ENCODE measurements at regions not wholly inside any gene's neighbourhood (a gene's known extent, or its start where the extent isn't known, plus 50 kb on each side); places are given as distances from the start of the nearest gene placed in this dataset.
"Not testable (repeated sequence)": the region's sequence is repeated elsewhere in the genome, so short reads cannot be mapped to it uniquely, and the experiment has no call there.

DNA sequence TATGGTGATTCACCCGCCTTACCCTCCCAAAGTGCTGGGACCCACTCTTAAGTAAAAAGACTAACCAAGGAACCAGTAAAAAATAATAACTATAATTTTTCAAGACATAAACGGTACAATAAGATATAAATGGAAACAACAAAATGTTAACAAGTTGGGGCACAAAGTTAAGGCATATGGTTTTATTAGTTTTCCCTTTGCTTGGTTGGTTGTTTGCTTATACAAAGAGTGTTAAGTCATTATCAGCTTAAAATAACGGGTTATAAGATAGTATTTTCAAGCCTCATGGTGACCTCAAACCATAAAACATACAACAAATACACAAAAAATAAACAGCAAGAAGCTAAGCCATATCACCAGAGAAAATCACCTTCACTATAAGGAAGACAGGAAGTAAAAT, 406.1 kb downstream of the SEC23A start:
- no peak overlapping the region for H3K4me3 ChIP-seq (ENCODE audit: low read depth in 1 of 2, low read length in 1 of 2)
- H3K4me1 ChIP-seq (ENCODE audit: control insufficient read depth in 1 of 2, insufficient read depth in 1 of 2, low read depth in 1 of 2, low read length in 1 of 2), result no peaks in the 10 kb centered on the region
- TF ChIP-seq, protein P1, sequence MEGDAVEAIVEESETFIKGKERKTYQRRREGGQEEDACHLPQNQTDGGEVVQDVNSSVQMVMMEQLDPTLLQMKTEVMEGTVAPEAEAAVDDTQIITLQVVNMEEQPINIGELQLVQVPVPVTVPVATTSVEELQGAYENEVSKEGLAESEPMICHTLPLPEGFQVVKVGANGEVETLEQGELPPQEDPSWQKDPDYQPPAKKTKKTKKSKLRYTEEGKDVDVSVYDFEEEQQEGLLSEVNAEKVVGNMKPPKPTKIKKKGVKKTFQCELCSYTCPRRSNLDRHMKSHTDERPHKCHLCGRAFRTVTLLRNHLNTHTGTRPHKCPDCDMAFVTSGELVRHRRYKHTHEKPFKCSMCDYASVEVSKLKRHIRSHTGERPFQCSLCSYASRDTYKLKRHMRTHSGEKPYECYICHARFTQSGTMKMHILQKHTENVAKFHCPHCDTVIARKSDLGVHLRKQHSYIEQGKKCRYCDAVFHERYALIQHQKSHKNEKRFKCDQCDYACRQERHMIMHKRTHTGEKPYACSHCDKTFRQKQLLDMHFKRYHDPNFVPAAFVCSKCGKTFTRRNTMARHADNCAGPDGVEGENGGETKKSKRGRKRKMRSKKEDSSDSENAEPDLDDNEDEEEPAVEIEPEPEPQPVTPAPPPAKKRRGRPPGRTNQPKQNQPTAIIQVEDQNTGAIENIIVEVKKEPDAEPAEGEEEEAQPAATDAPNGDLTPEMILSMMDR (IDR thresholded peaks at IDR 0.05), result no peak
- no peaks in the 10 kb centered on the region for H3K27me3 ChIP-seq
- H3K27ac ChIP-seq, result no peak overlapping the region
- H3K36me3 ChIP-seq, result no peaks in the 10 kb centered on the region
- no peaks in the 10 kb centered on the region for H3K9me3 ChIP-seq

DNA sequence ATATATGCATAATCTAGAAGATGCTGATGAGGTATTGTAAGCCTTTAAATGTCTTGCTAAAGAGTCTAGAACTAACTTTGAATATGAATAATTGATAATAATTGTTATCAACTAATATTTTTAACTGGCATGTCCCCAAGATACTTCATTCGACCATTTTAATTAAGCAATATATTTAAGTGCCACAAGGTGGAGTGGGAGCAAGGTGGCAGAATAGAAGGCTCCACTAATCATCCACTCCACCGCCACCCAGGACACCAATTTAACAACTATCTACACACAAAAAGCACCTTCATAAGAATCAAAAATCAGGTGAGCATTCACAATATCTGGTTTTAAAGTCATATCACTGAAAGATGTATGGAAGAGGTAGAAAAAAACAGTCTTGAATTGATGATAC, 409.6 kb downstream of the SEC23A start:
- H3K9me3 ChIP-seq, result no peaks in the 10 kb centered on the region
- TF ChIP-seq, protein P1 (IDR thresholded peaks at IDR 0.05), result no peak
- H3K36me3 ChIP-seq, result no peaks in the 10 kb centered on the region
- H3K4me1 ChIP-seq (ENCODE audit: control insufficient read depth in 1 of 2, insufficient read depth in 1 of 2, low read depth in 1 of 2, low read length in 1 of 2), result no peaks in the 10 kb centered on the region
- no peak overlapping the region for H3K27ac ChIP-seq
- peaks cover 12% of the 10 kb centered on the region for H3K27me3 ChIP-seq
- H3K4me3 ChIP-seq (ENCODE audit: low read depth in 1 of 2, low read length in 1 of 2), result no peak overlapping the region

DNA sequence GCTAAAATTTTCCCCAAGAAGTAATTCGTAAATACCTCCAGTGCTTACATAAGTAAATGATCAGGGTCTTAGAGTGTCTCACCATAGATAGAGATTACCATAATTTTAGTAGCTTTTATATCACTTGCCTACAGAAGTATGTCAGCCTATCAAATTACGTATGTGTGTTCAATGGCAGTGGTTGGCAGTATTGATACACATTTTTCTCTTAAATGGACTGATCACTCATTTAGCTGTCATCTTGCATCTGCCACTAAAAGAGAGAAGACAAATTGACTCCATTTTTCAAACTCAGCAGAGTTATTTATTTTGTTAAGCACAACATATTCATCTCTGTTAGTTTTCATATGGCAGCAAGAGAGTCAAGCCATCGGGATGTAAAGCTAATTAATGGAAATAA, 413.1 kb upstream of the CLEC14A start:
- H3K4me1 ChIP-seq (ENCODE audit: control insufficient read depth in 1 of 2, insufficient read depth in 1 of 2, low read depth in 1 of 2, low read length in 1 of 2), result no peaks in the 10 kb centered on the region
- H3K27ac ChIP-seq, result no peak overlapping the region
- no peak overlapping the region for H3K4me3 ChIP-seq (ENCODE audit: low read depth in 1 of 2, low read length in 1 of 2)
- TF ChIP-seq, protein P1 (IDR thresholded peaks at IDR 0.05), result no peak
- H3K36me3 ChIP-seq, result no peaks in the 10 kb centered on the region
- no peaks in the 10 kb centered on the region for H3K9me3 ChIP-seq
- H3K27me3 ChIP-seq, result no peaks in the 10 kb centered on the region

DNA sequence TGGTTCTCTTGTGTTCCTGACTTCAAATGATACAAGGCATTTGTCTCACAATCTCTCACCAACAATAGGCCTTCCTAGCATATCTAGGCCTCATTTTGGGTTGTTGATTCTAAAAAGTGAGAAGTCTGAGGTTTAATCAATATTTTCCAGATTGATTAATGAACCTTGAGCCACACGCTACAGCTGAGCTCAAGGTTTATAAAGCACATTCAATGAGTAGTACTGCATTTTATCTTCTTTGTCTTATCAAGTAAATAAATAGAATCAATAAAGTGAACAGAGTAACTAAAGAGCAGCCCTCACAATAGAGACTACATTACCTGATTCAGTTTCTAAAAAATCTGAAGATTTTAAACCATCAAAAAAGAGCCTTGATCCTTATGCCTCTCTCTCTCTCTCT, 407.5 kb upstream of the CLEC14A start:
- H3K4me3 ChIP-seq (ENCODE audit: low read depth in 1 of 2, low read length in 1 of 2), result no peak overlapping the region

DNA sequence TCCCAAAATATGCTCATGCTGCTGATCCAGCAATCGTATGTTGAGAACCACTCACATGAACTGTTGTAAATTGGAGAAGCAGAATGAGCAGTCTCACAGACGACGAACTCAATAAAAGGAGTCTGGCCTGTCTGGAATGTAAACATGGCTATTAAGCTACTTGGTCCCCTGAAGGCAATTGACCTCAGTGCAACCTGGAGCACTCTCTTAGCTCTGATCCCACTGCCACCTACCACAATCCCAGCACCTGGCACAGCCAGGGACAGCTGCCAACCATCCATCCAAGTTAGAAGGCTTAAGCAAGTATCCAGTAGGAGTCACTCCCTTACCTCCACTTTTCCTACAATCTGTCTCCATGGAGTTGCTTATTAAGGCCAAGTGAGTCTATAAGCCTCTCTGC, 406.9 kb upstream of the CLEC14A start:
- Histone ChIP-seq H3K27me3 (no peaks in the 10 kb centered on the region), H3K4me3 (ENCODE audit: low read depth in 1 of 2, low read length in 1 of 2) (no peak overlapping the region), H3K36me3 (no peaks in the 10 kb centered on the region), H3K27ac (no peak overlapping the region), H3K4me1 (ENCODE audit: control insufficient read depth in 1 of 2, insufficient read depth in 1 of 2, low read depth in 1 of 2, low read length in 1 of 2) (no peaks in the 10 kb centered on the region), H3K9me3 (no peaks in the 10 kb centered on the region)
- TF ChIP-seq, protein P1 (IDR thresholded peaks at IDR 0.05), result no peak

More for the DNA sequence above, 407.5 kb upstream of the CLEC14A start:
- TF ChIP-seq, protein P1 (IDR thresholded peaks at IDR 0.05), result no peak
- Histone ChIP-seq H3K36me3 (no peaks in the 10 kb centered on the region), H3K4me1 (ENCODE audit: control insufficient read depth in 1 of 2, insufficient read depth in 1 of 2, low read depth in 1 of 2, low read length in 1 of 2) (no peaks in the 10 kb centered on the region), H3K27me3 (no peaks in the 10 kb centered on the region), H3K9me3 (no peaks in the 10 kb centered on the region), H3K27ac (no peak overlapping the region)

DNA sequence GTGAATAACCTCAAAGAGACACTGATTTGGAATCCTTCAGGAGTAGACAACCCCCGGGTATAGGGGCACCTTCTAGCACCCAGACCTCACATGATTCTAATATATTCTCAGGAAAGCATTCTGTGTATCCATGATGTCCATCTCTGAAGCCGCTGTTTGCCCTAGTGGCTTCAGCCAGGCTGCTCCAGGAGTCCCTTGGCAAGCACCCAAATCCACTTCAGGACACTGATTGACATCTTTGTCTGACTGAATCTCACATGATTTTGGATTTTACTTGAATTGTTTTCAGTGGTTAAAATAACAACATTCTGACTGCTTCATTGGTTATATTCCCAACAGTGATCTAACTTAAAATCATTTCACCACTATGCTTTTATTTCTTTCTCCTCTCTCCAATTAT, 390.5 kb upstream of the CLEC14A start:
- TF ChIP-seq, protein P1 (IDR thresholded peaks at IDR 0.05), result no peak
- Histone ChIP-seq H3K27me3 (no peaks in the 10 kb centered on the region), H3K4me1 (ENCODE audit: control insufficient read depth in 1 of 2, insufficient read depth in 1 of 2, low read depth in 1 of 2, low read length in 1 of 2) (no peaks in the 10 kb centered on the region), H3K9me3 (no peaks in the 10 kb centered on the region), H3K36me3 (no peaks in the 10 kb centered on the region), H3K27ac (no peak overlapping the region), H3K4me3 (ENCODE audit: low read depth in 1 of 2, low read length in 1 of 2) (no peak overlapping the region)

DNA sequence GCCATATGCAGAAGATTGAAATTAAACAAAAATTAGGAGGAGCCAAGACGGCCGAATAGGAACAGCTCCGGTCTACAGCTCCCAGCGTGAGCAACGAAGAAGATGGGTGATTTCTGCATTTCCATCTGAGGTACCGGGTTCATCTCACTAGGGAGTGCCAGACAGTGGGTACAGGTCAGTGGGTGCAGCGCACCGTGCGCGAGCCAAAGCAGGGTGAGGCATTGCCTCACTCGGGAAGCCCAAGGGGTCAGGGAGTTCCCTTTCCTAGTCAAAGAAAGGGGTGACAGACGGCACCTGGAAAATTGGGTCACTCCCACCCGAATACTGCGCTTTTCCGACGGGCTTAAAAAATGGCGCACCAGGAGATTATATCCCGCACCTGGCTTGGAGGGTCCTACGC, 379.0 kb upstream of the CLEC14A start:
- not testable (repeated sequence) for H3K4me1 ChIP-seq (ENCODE audit: control insufficient read depth in 1 of 2, insufficient read depth in 1 of 2, low read depth in 1 of 2, low read length in 1 of 2); H3K9me3 ChIP-seq

More for the DNA sequence above, 379.0 kb upstream of the CLEC14A start:
- not testable (repeated sequence) for H3K36me3 ChIP-seq; H3K27me3 ChIP-seq; H3K27ac ChIP-seq; H3K4me3 ChIP-seq (ENCODE audit: low read depth in 1 of 2, low read length in 1 of 2)

Data from neutrophil (primary cell).